ENCODE measurements at regions not wholly inside any gene's neighbourhood (a gene's known extent, or its start where the extent isn't known, plus 50 kb on each side); places are given as distances from the start of the nearest gene placed in this dataset.
"Not testable (repeated sequence)": the region's sequence is repeated elsewhere in the genome, so short reads cannot be mapped to it uniquely, and the experiment has no call there.

DNA sequence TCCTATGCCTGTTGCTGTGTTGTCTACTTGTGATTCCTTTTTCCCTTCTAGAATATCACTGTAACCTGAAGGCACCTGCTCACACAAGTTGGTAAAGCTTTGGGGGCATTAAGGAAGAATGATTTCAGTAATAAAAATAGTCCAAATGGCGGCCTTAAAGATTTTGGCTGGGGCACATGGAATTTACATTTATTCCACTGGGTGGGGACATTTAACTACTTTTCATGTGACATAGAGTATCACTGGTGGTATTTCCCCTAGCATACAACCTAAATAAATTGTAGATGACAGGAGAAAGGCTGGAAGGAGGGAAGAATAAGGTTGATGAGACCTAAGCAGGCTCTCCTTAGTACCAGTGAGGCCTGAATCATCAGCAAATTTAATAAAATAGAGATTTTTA, 121.8 kb upstream of the EDA2R start:
- Histone ChIP-seq H3K27me3 (no peaks in the 10 kb centered on the region), H3K4me3 (no peak overlapping the region), H3K4me1 (no peaks in the 10 kb centered on the region), H3K27ac (no peak overlapping the region), H3K36me3 (no peaks in the 10 kb centered on the region), H3K9me3 (no peaks in the 10 kb centered on the region)
- TF ChIP-seq, protein P1, sequence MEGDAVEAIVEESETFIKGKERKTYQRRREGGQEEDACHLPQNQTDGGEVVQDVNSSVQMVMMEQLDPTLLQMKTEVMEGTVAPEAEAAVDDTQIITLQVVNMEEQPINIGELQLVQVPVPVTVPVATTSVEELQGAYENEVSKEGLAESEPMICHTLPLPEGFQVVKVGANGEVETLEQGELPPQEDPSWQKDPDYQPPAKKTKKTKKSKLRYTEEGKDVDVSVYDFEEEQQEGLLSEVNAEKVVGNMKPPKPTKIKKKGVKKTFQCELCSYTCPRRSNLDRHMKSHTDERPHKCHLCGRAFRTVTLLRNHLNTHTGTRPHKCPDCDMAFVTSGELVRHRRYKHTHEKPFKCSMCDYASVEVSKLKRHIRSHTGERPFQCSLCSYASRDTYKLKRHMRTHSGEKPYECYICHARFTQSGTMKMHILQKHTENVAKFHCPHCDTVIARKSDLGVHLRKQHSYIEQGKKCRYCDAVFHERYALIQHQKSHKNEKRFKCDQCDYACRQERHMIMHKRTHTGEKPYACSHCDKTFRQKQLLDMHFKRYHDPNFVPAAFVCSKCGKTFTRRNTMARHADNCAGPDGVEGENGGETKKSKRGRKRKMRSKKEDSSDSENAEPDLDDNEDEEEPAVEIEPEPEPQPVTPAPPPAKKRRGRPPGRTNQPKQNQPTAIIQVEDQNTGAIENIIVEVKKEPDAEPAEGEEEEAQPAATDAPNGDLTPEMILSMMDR (IDR thresholded peaks at IDR 0.05), result peak in 3 of 6 experiments; percentile 24 to 33 (median 26)
- TF ChIP-seq POLR2A (IDR thresholded peaks at IDR 0.05), result no peak
- no peak for DNase-seq

- no peak overlapping the region for H3K27ac ChIP-seq
- H3K4me3 ChIP-seq, result no peak overlapping the region
- DNase-seq, result no peak
- H3K27me3 ChIP-seq, result no peaks in the 10 kb centered on the region
- TF ChIP-seq, protein P1 (IDR thresholded peaks at IDR 0.05), result no peak
- TF ChIP-seq POLR2A (IDR thresholded peaks at IDR 0.05), result no peak
- H3K36me3 ChIP-seq, result no peaks in the 10 kb centered on the region
- no peaks in the 10 kb centered on the region for H3K4me1 ChIP-seq
- no peaks in the 10 kb centered on the region for H3K9me3 ChIP-seq
These were observed 117.8 kb upstream of the EDA2R start for GRCh38 chrX:66756717-66757116.

DNA sequence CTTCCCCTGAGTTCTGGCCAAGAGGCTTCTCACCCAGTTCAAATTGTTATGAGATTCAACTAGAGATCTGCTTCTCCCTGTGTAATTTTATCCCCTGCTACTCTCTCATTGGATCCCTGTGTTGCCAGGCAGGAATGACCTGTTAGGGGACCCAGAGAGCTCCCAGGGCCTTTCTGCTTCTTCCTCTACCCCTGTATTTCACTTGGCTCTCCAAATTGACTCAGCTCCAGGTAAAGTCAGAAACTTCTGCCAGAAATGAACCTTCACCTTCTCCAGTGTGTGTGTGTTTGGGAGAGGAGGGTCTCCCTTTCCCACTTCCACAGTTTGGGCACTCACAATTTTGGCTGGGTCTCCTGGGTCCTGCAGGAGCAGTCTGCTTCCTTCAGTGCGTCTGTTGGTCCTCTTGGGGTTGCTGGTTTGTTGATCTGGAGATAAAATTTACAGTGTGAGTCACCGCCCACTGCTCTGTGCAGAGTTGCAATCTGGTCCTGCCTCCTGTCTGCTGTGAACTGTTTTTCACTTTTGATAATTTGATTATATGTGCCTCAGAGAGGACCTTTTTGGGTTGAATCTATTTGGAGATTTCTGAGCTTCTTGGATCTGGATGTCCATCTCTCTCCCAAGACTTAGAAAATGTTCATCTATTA, 112.4 kb upstream of the EDA2R start:
- DNase-seq, result no peak
- no peaks in the 10 kb centered on the region for H3K9me3 ChIP-seq
- no peaks in the 10 kb centered on the region for H3K36me3 ChIP-seq
- no peak for TF ChIP-seq POLR2A (IDR thresholded peaks at IDR 0.05)
- TF ChIP-seq, protein P1 (IDR thresholded peaks at IDR 0.05), result no peak
- no peak overlapping the region for H3K27ac ChIP-seq
- H3K27me3 ChIP-seq, result no peaks in the 10 kb centered on the region
- H3K4me3 ChIP-seq, result no peak overlapping the region
- no peaks in the 10 kb centered on the region for H3K4me1 ChIP-seq

DNA sequence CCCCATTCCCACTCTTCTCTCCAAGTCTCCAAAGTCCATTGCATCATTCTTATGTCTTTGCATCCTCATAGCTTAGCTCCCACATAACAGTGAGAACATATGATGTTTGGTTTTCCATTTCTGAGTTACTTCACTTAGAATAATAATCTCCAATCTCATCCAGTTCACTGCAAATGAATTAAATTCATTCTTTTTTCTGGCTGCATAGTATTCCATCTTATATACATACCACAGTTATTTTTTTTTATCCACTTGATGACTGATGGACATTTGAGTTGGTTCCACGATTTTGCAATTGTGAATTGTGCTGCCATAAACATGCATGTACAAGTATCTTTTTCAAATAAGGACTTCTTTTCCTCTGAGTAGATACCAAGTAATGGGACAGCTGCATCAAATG, 105.6 kb upstream of the EDA2R start:
- H3K27me3 ChIP-seq, H3K27ac ChIP-seq, H3K9me3 ChIP-seq, H3K4me1 ChIP-seq, DNase-seq, H3K4me3 ChIP-seq, H3K36me3 ChIP-seq: not testable (repeated sequence)

DNA sequence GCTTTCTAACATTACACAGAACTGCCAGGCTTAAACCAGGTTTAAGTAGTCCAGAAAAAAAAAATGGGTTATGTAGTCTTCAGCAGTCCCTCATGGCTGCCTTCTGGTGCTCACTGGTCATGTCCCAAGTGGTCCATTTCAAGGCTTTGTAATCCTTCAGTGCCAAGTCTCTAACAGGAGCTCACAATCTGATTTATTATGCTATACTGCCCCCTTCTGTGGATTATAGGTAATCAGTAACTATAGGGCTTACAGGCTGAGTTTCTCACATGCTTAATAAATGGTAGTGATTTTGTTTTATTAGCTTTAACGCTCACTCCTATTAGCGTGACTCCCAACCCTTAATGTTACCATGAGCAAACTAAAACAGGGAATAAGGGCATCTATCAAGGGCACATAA, 92.5 kb upstream of the EDA2R start:
- no peaks in the 10 kb centered on the region for H3K9me3 ChIP-seq
- no peak for DNase-seq
- no peaks in the 10 kb centered on the region for H3K36me3 ChIP-seq
- no peaks in the 10 kb centered on the region for H3K4me1 ChIP-seq
- no peaks in the 10 kb centered on the region for H3K27me3 ChIP-seq
- no peak overlapping the region for H3K27ac ChIP-seq
- TF ChIP-seq, protein P1 (IDR thresholded peaks at IDR 0.05), result peak in 4 of 6 experiments; percentile 11 to 45 (median 33)
- no peak for TF ChIP-seq POLR2A (IDR thresholded peaks at IDR 0.05)
- H3K4me3 ChIP-seq, result no peak overlapping the region

DNA sequence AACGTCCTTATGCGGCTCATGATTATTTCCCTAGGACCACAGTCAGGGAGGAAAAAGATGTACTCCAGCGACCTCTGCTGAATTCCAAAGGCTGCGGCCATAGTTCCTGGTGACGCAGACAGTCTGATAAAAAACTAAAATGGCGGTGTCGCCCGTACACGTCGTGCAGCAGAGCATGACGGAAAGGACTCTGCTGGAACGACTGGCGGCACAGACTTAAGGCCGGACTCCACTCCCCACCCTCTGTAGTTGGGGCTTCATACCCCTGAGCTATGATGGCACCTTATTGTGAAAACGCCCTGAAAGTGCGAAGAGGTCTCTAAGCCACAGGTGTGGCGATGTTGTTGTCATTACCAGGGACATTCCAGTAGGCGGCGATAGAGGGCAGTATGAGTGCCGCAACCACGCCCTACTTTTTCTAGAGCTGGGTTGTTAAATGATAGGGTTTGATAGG, 90.0 kb upstream of the EDA2R start:
- Histone ChIP-seq H3K4me3 (peak overlapping the region; percentile 19 to 58 (median 39)), H3K9me3 (no peaks in the 10 kb centered on the region), H3K36me3 (no peaks in the 10 kb centered on the region), H3K27ac (peak overlapping the region in 1 of 4 donors; percentile 50), H3K27me3 (no peaks in the 10 kb centered on the region), H3K4me1 (no peaks in the 10 kb centered on the region)
- no peak for TF ChIP-seq POLR2A (IDR thresholded peaks at IDR 0.05)
- TF ChIP-seq, protein P1 (IDR thresholded peaks at IDR 0.05), result peak in 4 of 6 experiments; percentile 50 to 69 (median 62)
- peak; percentile 16 to 71 (median 61) for DNase-seq

All from Peyer's patch (tissue), 4 donors.